CD4-positive, alpha-beta T cell treated with Interleukin-10 for 1 hour (primary cell): ENCODE measurements at regions not wholly inside any gene's neighbourhood (a gene's known extent, or its start where the extent isn't known, plus 50 kb on each side); places are given as distances from the start of the nearest gene placed in this dataset.
A peak's percentile ranks its signal among the peaks of the same experiment; 100 is the strongest.

Source experiments
- DNase-seq: peaks from one replicate; pipeline ENCODE4 v3.0.0-alpha.2; 2020

- DNase-seq, result no peak
These were observed 419.7 kb downstream of the GALR1 start for GRCh38 chr18:77669331-77669730.

GRCh38 chr18:77671456-77672167 is 422.0 kb downstream of the GALR1 start:
- no peak for DNase-seq

GRCh38 chr18:77676910-77677309 is 427.3 kb downstream of the GALR1 start:
- DNase-seq, result no peak

GRCh38 chr18:77677536-77677935 is 427.9 kb downstream of the GALR1 start:
- no peak for DNase-seq

GRCh38 chr18:77679869-77680268 is 430.2 kb downstream of the GALR1 start:
- DNase-seq, result no peak

GRCh38 chr18:77700051-77700450 is 450.4 kb downstream of the GALR1 start:
- no peak for DNase-seq

GRCh38 chr18:77701977-77702376 is 452.3 kb downstream of the GALR1 start:
- no peak for DNase-seq

GRCh38 chr18:77702686-77703085 is 453.0 kb downstream of the GALR1 start:
- peak; percentile 5 for DNase-seq

GRCh38 chr18:77705301-77705700 is 455.7 kb downstream of the GALR1 start:
- no peak for DNase-seq

GRCh38 chr18:77708826-77709506 is 459.3 kb downstream of the GALR1 start:
- no peak for DNase-seq

- no peak for DNase-seq
These were observed 461.4 kb downstream of the GALR1 start for GRCh38 chr18:77711096-77711495.

GRCh38 chr18:77714716-77715115 is 465.1 kb downstream of the GALR1 start:
- DNase-seq, result no peak

GRCh38 chr18:77716282-77716681 is 466.6 kb downstream of the GALR1 start:
- no peak for DNase-seq

- no peak for DNase-seq
These were observed 483.8 kb downstream of the GALR1 start for GRCh38 chr18:77733292-77733903.

- DNase-seq, result no peak
These were observed 487.2 kb downstream of the GALR1 start for GRCh38 chr18:77736842-77737241.

- no peak for DNase-seq
These were observed 487.8 kb downstream of the GALR1 start for GRCh38 chr18:77737405-77737804.

- DNase-seq, result no peak
These were observed 499.4 kb downstream of the GALR1 start for GRCh38 chr18:77749089-77749488.

GRCh38 chr18:77750006-77750405 is 500.4 kb downstream of the GALR1 start:
- no peak for DNase-seq

- DNase-seq, result no peak
These were observed 504.9 kb downstream of the GALR1 start for GRCh38 chr18:77754475-77755044.

GRCh38 chr18:77755187-77755586 is 505.5 kb downstream of the GALR1 start:
- no peak for DNase-seq

GRCh38 chr18:77761332-77761731 is 511.7 kb downstream of the GALR1 start:
- DNase-seq, result no peak

GRCh38 chr18:77762014-77762413 is 512.4 kb downstream of the GALR1 start:
- DNase-seq, result no peak

GRCh38 chr18:77762642-77763041 is 513.0 kb downstream of the GALR1 start:
- no peak for DNase-seq
